Activated B cell treated with CpG ODN at 0.5 μM for 24 hours (primary cell): ENCODE measurements at regions not wholly inside any gene's neighbourhood (a gene's known extent, or its start where the extent isn't known, plus 50 kb on each side); places are given as distances from the start of the nearest gene placed in this dataset.
"Not testable (repeated sequence)": the region's sequence is repeated elsewhere in the genome, so short reads cannot be mapped to it uniquely, and the experiment has no call there.

Experiments
- ATAC-seq: fragments of 200-7000 bp; cut with Tn5 transposase; one replicate; pipeline ENCODE4 v1.10.0; 2021; ENCODE audit warnings: low read depth, mild to moderate bottlenecking, moderate library complexity
- CTCF ChIA-PET: fragments of 350-600 bp; sonication (Branson Sonifier 250); formaldehyde crosslinking; loops from one replicate; lab custom pipeline; 2021; ENCODE audit warnings: antibody characterized with exemption; lab: Charles Lee
- POLR2A ChIA-PET: fragments of 350-600 bp; sonication (Branson Sonifier 250); formaldehyde crosslinking; loops from one replicate; lab custom pipeline; 2021; ENCODE audit warnings: antibody characterized with exemption; lab: Charles Lee
- DNase-seq: peaks from one replicate; pipeline ENCODE4 v3.0.0; 2022
- H3K27ac Mint-ChIP-seq: one replicate; pipeline ENCODE4 v1.8.0; 2020; ENCODE audit warnings: mixed read lengths
- H3K27me3 Mint-ChIP-seq: one replicate; pipeline ENCODE4 v1.8.0; 2021; ENCODE audit warnings: mixed read lengths
- H3K36me3 Mint-ChIP-seq: one replicate; pipeline ENCODE4 v1.8.0; 2021; ENCODE audit warnings: low read depth, mixed read lengths
- H3K4me1 Mint-ChIP-seq: one replicate; pipeline ENCODE4 v1.8.0; 2021; ENCODE audit warnings: mixed read lengths
- H3K4me3 Mint-ChIP-seq: one replicate; pipeline ENCODE4 v1.8.0; 2020; ENCODE audit warnings: mild to moderate bottlenecking, mixed read lengths
- H3K9me3 Mint-ChIP-seq: one replicate; pipeline ENCODE4 v1.8.0; 2020; ENCODE audit warnings: mixed read lengths
- intact Hi-C: fragments of 100-400 bp; cut with micrococcal nuclease; formaldehyde crosslinking; loops from one replicate; pipeline ENCODE4 v1.15.1; 2024
- TF ChIP-seq, protein P1 (sequence below): fragments of 200-600 bp; IDR thresholded peaks from one replicate; pipeline ENCODE4 v1.8.0; 2022; ENCODE audit warnings: antibody characterized with exemption, mild to moderate bottlenecking

DNA sequence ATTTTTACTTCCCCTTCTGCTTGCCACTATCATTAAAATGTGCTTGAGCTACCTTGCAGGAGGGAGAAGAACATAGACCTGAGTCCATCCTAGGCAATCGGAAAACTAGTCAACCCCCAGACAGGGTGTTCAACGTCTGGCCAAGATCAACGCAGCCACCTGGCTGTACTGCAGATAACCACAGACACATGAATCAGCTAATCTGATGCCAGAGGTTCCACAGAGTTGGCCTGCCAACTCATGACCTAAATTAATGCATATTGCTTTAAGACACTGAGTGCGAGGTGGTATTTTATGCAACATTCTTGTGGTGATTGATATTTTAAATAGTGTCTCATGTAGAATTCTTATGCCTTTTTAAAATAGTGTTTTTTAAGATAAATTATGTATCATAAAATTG lies 1283.8 kb upstream of the PABPC4L start:
- Mint-ChIP-seq H3K36me3 (no peaks in the 10 kb centered on the region), H3K27me3 (no peaks in the 10 kb centered on the region), H3K4me1 (no peaks in the 10 kb centered on the region), H3K4me3 (no peak overlapping the region), H3K27ac (no peak overlapping the region), H3K9me3 (no peaks in the 10 kb centered on the region)
- TF ChIP-seq, protein P1, sequence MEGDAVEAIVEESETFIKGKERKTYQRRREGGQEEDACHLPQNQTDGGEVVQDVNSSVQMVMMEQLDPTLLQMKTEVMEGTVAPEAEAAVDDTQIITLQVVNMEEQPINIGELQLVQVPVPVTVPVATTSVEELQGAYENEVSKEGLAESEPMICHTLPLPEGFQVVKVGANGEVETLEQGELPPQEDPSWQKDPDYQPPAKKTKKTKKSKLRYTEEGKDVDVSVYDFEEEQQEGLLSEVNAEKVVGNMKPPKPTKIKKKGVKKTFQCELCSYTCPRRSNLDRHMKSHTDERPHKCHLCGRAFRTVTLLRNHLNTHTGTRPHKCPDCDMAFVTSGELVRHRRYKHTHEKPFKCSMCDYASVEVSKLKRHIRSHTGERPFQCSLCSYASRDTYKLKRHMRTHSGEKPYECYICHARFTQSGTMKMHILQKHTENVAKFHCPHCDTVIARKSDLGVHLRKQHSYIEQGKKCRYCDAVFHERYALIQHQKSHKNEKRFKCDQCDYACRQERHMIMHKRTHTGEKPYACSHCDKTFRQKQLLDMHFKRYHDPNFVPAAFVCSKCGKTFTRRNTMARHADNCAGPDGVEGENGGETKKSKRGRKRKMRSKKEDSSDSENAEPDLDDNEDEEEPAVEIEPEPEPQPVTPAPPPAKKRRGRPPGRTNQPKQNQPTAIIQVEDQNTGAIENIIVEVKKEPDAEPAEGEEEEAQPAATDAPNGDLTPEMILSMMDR: no peak
- CTCF ChIA-PET: no interaction called here
- intact Hi-C loops: no loop called here
- POLR2A ChIA-PET: no interaction called here
- DNase-seq (no peak), ATAC-seq (no peak)

DNA sequence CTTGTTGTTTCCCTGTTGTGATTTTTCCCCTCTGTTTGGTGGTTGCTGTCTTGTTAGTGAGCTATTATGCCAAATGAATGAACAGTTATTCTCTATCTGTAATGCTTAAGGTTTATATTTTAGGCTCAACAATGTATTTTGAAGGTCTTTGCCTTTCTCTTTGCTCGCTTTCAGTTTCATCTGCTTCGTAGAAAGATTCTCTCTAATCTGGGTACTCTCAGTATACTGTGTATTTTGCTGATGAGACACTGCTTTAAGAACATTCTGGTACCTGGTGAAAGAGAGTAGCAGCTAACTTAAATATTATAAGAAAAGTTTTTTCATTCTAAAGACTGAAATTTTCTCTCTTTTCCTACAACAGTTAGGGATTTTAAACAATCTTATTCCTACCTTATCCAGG lies 1274.7 kb upstream of the PABPC4L start:
- intact Hi-C loops: no loop called here
- no peaks in the 10 kb centered on the region for H3K36me3 Mint-ChIP-seq
- H3K4me1 Mint-ChIP-seq: no peaks in the 10 kb centered on the region
- no peak for DNase-seq
- H3K27me3 Mint-ChIP-seq: no peaks in the 10 kb centered on the region
- POLR2A ChIA-PET: no interaction called here
- peaks cover 6% of the 10 kb centered on the region for H3K9me3 Mint-ChIP-seq
- H3K4me3 Mint-ChIP-seq: no peak overlapping the region
- no peak for ATAC-seq
- TF ChIP-seq, protein P1: no peak
- CTCF ChIA-PET: no interaction called here
- no peak overlapping the region for H3K27ac Mint-ChIP-seq

DNA sequence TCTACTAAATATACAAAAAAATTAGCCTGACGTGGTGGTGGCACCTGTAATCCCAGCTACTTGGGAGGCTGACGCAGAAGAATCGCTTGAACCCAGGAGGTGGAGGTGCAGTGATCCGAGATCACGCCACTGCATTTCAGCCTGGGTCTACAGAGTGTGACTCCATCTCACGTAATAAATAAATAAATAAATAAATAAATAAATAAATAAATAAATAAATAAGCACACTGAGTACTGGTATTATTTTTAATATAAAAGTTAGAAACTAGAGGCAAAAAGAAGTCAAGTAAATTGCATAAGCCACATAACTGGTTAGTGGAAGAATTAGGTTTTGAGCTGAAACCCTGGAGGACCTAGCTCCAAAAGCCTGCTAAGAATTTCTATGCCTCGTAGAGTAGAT lies 1262.7 kb upstream of the PABPC4L start:
- H3K9me3 Mint-ChIP-seq: peaks cover 11% of the 10 kb centered on the region
- CTCF ChIA-PET: no interaction called here
- POLR2A ChIA-PET: no interaction called here
- no peaks in the 10 kb centered on the region for H3K27me3 Mint-ChIP-seq
- DNase-seq: no peak
- intact Hi-C loops: no loop called here
- H3K4me1 Mint-ChIP-seq: no peaks in the 10 kb centered on the region
- TF ChIP-seq, protein P1: no peak
- no peaks in the 10 kb centered on the region for H3K36me3 Mint-ChIP-seq
- no peak overlapping the region for H3K4me3 Mint-ChIP-seq
- no peak for ATAC-seq
- no peak overlapping the region for H3K27ac Mint-ChIP-seq

DNA sequence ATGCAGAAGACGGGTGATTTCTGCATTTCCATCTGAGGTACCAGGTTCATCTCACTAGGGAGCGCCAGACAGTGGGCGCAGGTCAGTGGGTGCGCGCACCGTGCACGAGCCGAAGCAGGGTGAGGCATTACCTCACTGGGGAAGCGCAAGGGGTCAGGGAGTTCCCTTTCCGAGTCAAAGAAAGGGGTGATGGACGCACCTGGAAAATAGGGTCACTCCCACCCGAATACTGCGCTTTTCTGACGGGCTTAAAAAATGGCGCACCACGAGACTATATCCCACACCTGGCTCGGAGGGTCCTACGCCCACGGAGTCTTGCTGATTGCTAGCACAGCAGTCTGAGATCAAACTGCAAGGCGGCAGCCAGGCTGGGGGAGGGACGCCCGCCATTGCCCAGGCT lies 1246.0 kb upstream of the PABPC4L start:
- H3K27ac Mint-ChIP-seq, H3K36me3 Mint-ChIP-seq, ATAC-seq, CTCF ChIA-PET, DNase-seq, H3K27me3 Mint-ChIP-seq, H3K4me1 Mint-ChIP-seq, POLR2A ChIA-PET, intact Hi-C loops, H3K9me3 Mint-ChIP-seq, H3K4me3 Mint-ChIP-seq: not testable (repeated sequence)

DNA sequence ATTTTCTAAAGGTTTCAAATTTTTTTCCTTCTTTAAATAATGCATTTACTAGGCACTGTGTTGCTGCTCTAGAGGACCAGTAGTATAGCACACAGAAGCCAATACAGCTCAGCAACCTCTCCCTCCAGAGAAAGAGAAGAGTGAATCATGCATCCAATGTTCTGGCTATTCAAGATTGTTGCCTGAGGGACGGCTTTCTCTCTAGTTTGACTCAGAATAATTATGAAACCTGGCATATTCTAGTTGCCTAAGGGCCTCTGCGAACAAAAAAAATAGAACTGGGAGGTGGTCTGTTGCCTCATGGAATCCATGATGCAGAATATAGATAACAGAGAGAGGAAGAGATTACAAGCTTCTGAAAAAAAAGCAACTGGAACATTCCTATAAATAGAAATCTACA lies 1233.3 kb upstream of the PABPC4L start:
- H3K9me3 Mint-ChIP-seq: peaks cover 22% of the 10 kb centered on the region
- TF ChIP-seq, protein P1: no peak
- no peak overlapping the region for H3K4me3 Mint-ChIP-seq
- intact Hi-C loops: no loop called here
- H3K27me3 Mint-ChIP-seq: no peaks in the 10 kb centered on the region
- no peaks in the 10 kb centered on the region for H3K4me1 Mint-ChIP-seq
- DNase-seq (no peak), ATAC-seq (no peak)
- ChIA-PET POLR2A (no interaction called here), CTCF (no interaction called here)
- no peaks in the 10 kb centered on the region for H3K36me3 Mint-ChIP-seq
- no peak overlapping the region for H3K27ac Mint-ChIP-seq

DNA sequence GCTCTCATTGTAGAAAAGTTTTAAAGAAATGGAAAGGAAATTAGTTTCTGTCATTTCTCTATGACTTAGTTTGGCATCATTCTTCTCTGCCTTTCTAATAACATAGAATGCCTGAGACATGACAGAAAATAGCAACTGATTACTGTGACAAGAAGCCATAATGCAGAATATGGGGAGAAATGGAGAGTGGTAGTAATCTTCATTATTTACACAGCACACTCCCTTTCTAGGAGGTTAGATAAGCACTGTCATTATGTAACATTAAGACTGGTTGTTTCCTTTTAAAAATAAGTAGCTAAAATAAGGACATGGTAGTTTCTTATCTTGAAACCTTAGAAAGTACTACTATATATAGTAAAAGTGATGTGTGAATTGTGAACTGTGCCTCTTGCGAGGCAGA lies 1227.9 kb upstream of the PABPC4L start:
- no peak for ATAC-seq
- ChIA-PET POLR2A (no interaction called here), CTCF (no interaction called here)
- H3K9me3 Mint-ChIP-seq: peaks cover 10% of the 10 kb centered on the region
- H3K27ac Mint-ChIP-seq: no peak overlapping the region
- no peaks in the 10 kb centered on the region for H3K27me3 Mint-ChIP-seq
- no peak for DNase-seq
- no peaks in the 10 kb centered on the region for H3K36me3 Mint-ChIP-seq
- H3K4me3 Mint-ChIP-seq: no peak overlapping the region
- TF ChIP-seq, protein P1: no peak
- intact Hi-C loops: no loop called here
- no peaks in the 10 kb centered on the region for H3K4me1 Mint-ChIP-seq
